Parathyroid adenoma (tissue), 2 donors: ENCODE measurements at regions not wholly inside any gene's neighbourhood (a gene's known extent, or its start where the extent isn't known, plus 50 kb on each side); places are given as distances from the start of the nearest gene placed in this dataset.

ENCODE experiments used
- H2AFZ ChIP-seq: fragments of 300-600 bp; sonication (generic); one replicate; pipeline ENCODE4 v1.7.0; 2017; ENCODE audit warnings: antibody characterized with exemption, mild to moderate bottlenecking
- H3K27ac ChIP-seq: fragments of 300-600 bp; sonication (generic); one replicate; pipeline ENCODE4 v1.7.0; 2017
- H3K27me3 ChIP-seq: fragments of 300-600 bp; sonication (generic); one replicate; pipeline ENCODE4 v1.7.0; 2017; ENCODE audit warnings: low read length; ENCODE audit not compliant: control insufficient read depth, insufficient read depth
- H3K36me3 ChIP-seq: fragments of 300-600 bp; sonication (generic); one replicate; pipeline ENCODE4 v1.7.0; 2017; ENCODE audit warnings: low read length; ENCODE audit not compliant: control insufficient read depth, insufficient read depth
- H3K4me1 ChIP-seq: fragments of 300-600 bp; sonication (generic); one replicate; pipeline ENCODE4 v1.7.0; 2017; ENCODE audit warnings: control low read depth
- H3K4me2 ChIP-seq: fragments of 300-600 bp; sonication (generic); one replicate; pipeline ENCODE4 v1.7.0; 2017; ENCODE audit warnings: low read length
- H3K4me3 ChIP-seq: fragments of 300-600 bp; sonication (generic); one replicate; pipeline ENCODE4 v1.7.0; 2017; ENCODE audit warnings: low read depth, low read length
- H3K79me2 ChIP-seq: fragments of 300-600 bp; sonication (generic); one replicate; pipeline ENCODE4 v1.7.0; 2017; ENCODE audit warnings: control low read depth
- H3K9ac ChIP-seq: fragments of 300-600 bp; sonication (generic); one replicate; pipeline ENCODE4 v1.7.0; 2017; ENCODE audit warnings: mild to moderate bottlenecking
- H3K9me3 ChIP-seq: fragments of 300-600 bp; sonication (generic); one replicate; pipeline ENCODE4 v1.7.0; 2017; ENCODE audit warnings: low read length; ENCODE audit not compliant: control insufficient read depth
- TF ChIP-seq, protein P1 (sequence below): fragments of 300-600 bp; sonication (generic); IDR thresholded peaks from one replicate; pipeline ENCODE4 v1.7.0; 2017; ENCODE audit warnings: antibody characterized with exemption, mild to moderate bottlenecking
- donor health status: primary hyperparathyroidism.

DNA sequence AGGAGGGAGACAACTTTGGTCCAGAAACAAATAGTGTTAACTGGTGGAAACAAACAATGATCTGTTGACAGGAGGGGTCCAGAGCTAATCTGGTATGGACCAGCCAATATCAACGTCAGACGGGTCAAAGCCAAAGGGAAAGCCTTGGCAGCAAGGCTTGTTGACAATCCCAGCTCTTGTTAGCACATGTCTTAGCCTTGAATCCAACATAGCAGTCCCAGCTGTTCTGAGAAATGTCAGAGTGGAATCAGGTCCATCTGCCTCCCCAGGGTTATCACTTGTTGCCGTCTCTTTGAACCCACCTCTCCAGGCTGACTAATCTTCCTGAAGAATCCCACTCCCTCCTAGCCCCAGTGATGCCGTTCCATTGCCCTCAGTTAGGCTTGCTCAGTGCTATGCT is 404.6 kb upstream of the MCTP2 start:
- Histone ChIP-seq H3K4me3 (no peak overlapping the region), H3K9ac (no peak overlapping the region), H3K4me2 (no peak overlapping the region), H3K79me2 (no peaks in the 10 kb centered on the region), H2AFZ (no peak overlapping the region), H3K4me1 (no peaks in the 10 kb centered on the region), H3K27ac (no peak overlapping the region), H3K36me3 (no peaks in the 10 kb centered on the region), H3K9me3 (no peaks in the 10 kb centered on the region), H3K27me3 (no peaks in the 10 kb centered on the region)
- TF ChIP-seq, protein P1, sequence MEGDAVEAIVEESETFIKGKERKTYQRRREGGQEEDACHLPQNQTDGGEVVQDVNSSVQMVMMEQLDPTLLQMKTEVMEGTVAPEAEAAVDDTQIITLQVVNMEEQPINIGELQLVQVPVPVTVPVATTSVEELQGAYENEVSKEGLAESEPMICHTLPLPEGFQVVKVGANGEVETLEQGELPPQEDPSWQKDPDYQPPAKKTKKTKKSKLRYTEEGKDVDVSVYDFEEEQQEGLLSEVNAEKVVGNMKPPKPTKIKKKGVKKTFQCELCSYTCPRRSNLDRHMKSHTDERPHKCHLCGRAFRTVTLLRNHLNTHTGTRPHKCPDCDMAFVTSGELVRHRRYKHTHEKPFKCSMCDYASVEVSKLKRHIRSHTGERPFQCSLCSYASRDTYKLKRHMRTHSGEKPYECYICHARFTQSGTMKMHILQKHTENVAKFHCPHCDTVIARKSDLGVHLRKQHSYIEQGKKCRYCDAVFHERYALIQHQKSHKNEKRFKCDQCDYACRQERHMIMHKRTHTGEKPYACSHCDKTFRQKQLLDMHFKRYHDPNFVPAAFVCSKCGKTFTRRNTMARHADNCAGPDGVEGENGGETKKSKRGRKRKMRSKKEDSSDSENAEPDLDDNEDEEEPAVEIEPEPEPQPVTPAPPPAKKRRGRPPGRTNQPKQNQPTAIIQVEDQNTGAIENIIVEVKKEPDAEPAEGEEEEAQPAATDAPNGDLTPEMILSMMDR: no peak

DNA sequence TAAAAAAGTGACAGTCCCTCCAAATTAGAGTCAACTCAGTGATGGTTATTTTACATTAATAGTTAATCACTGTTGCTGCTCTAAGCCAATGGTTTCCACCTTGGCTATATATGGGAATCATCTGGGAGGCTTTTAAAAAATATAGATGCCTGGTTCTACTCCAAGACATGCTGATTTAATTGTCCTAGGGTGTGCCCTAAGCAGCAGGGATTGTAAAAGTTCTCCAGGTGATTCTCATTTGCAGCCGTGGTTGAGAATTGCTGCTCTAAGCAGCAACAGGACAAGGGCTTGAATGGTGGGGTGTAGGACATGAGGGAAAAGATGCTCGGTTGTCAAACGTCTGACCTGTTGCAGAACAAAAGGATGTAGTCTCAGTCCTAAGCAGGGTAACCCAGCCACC is 405.1 kb upstream of the MCTP2 start:
- no peaks in the 10 kb centered on the region for H3K36me3 ChIP-seq
- H3K4me2 ChIP-seq: no peak overlapping the region
- H3K79me2 ChIP-seq: no peaks in the 10 kb centered on the region
- TF ChIP-seq, protein P1: no peak
- H3K27me3 ChIP-seq: no peaks in the 10 kb centered on the region
- H3K9me3 ChIP-seq: no peaks in the 10 kb centered on the region
- no peak overlapping the region for H3K27ac ChIP-seq
- no peaks in the 10 kb centered on the region for H3K4me1 ChIP-seq
- no peak overlapping the region for H3K9ac ChIP-seq
- H3K4me3 ChIP-seq: no peak overlapping the region
- no peak overlapping the region for H2AFZ ChIP-seq

DNA sequence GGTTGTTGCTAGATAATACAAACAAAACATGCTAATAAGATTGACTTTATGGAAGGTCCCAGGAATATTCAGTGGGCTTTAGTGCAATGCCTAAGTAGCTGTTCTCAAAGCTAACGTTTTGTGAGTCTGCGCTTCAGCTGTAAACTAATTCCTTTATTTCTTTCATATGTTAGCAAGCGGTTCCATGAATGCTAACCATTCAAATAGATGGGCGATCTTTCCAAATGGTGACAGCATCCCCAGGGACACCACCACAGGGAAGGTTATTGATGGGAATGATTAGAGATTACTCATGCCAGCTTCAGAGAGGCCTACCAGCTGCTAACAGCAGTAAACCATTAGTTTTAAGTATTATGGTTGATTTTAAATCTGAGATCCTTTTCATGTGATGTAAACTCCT is 405.7 kb upstream of the MCTP2 start:
- no peak overlapping the region for H2AFZ ChIP-seq
- no peak overlapping the region for H3K27ac ChIP-seq
- TF ChIP-seq, protein P1: no peak
- no peaks in the 10 kb centered on the region for H3K9me3 ChIP-seq
- no peak overlapping the region for H3K4me2 ChIP-seq
- no peak overlapping the region for H3K4me3 ChIP-seq
- H3K4me1 ChIP-seq: no peaks in the 10 kb centered on the region
- H3K9ac ChIP-seq: no peak overlapping the region
- H3K36me3 ChIP-seq: no peaks in the 10 kb centered on the region
- H3K27me3 ChIP-seq: no peaks in the 10 kb centered on the region
- H3K79me2 ChIP-seq: no peaks in the 10 kb centered on the region

DNA sequence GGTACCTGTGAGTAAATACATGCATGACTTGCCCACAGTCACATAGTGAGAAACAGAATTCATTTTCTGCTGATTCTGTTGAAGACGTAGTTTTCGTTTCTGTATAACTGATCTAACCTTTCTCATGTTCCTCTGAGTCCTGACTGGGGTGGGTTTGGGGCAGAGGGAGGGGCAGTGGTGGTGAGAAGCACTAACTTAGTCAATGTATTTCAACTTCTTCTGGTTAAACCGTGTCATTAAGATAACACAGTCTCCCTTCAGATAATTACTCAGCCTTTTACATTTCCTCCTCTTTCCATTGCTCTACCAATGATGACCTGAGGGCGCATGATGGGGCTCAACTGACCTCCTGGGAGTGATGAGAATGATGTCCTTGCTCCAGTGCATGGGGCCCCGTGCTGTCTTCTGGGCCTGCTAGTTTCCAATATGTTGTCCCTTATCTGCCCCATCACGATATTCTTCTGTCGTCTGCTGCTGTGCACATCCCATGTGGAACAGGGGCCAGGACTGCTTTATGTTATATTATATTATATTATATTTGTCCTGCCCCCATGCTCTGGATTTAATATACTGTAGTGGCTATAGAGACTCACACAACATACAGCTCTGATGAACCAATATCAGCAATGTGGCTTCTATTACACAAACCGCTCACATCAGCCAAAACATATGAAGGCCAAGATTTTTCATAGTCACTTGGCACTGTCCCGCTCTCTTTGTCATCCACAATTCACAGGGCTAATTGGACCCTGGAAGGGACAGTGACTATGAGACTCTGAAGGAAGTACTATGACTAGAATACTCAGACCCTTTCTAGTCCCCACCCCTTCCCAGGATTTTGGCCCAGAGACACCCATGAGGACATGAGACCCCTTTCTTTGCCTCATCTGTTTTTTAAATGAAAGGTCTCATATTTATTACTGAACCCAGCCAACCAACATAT is 407.1 kb upstream of the MCTP2 start:
- Histone ChIP-seq H3K9me3 (no peaks in the 10 kb centered on the region), H3K4me1 (no peaks in the 10 kb centered on the region), H3K4me3 (no peak overlapping the region), H3K36me3 (no peaks in the 10 kb centered on the region), H2AFZ (no peak overlapping the region), H3K27ac (no peak overlapping the region), H3K9ac (no peak overlapping the region), H3K79me2 (no peaks in the 10 kb centered on the region), H3K27me3 (no peaks in the 10 kb centered on the region), H3K4me2 (no peak overlapping the region)
- TF ChIP-seq, protein P1: no peak

- Histone ChIP-seq H3K79me2 (no peaks in the 10 kb centered on the region), H3K4me2 (no peak overlapping the region), H3K9me3 (no peaks in the 10 kb centered on the region), H3K4me3 (no peak overlapping the region), H3K27ac (no peak overlapping the region), H3K27me3 (no peaks in the 10 kb centered on the region), H3K36me3 (no peaks in the 10 kb centered on the region), H3K4me1 (no peaks in the 10 kb centered on the region), H2AFZ (no peak overlapping the region), H3K9ac (no peak overlapping the region)
- TF ChIP-seq, protein P1: no peak
Observed at GRCh38 chr15:93820566-93820965, 410.8 kb upstream of the MCTP2 start.
